GM12892 (cell line): ENCODE measurements at regions not wholly inside any gene's neighbourhood (a gene's known extent, or its start where the extent isn't known, plus 50 kb on each side); places are given as distances from the start of the nearest gene placed in this dataset.

Experiments used
- POLR2A ChIP-seq: IDR thresholded peaks from 2 replicates; pipeline ENCODE4 v1.6.1; 2011; ENCODE audit warnings: low read depth, low read length, control low read depth
- POLR2AphosphoS5 ChIP-seq: IDR thresholded peaks from 2 replicates; pipeline ENCODE4 v1.6.1; 2011; ENCODE audit warnings: low read depth, low read length, control low read depth
- TAF1 ChIP-seq: IDR thresholded peaks from 2 replicates; pipeline ENCODE4 v1.6.1; 2011; ENCODE audit warnings: low read depth, mild to moderate bottlenecking, control low read depth, low read length, borderline replicate concordance

GRCh38 chr6:110036408-110037302 is 58.5 kb downstream of the GPR6 start:
- no peak for TF ChIP-seq TAF1
- TF ChIP-seq POLR2AphosphoS5, result no peak
- no peak for TF ChIP-seq POLR2A
